ENCODE measurements at regions not wholly inside any gene's neighbourhood (a gene's known extent, or its start where the extent isn't known, plus 50 kb on each side); places are given as distances from the start of the nearest gene placed in this dataset.

DNA sequence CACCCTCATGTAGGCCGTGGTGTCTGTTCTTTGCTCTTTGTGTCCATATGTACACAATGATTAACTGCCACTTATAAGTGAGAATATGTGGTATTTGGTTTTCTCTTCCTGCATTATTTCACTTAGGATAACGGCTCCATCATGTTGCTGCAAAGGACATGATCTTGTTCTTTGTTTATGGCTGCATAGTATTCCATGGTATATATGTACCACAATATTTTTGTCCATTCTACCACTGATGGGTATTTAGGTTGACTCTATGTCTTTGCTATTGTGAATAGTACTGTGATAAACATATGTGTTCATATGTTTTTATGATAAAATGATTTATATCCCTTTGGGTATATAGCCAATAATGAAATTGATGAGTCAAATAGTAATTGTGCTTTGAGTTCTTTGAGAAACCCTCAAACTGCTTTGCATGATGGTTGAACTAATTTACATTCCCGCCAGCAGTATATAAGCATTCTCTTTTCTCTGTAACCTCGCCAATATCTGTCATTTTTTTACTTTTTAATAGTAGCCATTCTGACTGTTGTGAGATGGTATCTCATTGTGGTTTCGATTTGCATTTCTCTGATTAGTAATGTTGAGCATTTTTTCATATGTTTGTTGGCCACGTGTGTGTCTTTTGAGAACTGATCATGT lies 174.4 kb upstream of the NT5E start:
- no peak overlapping the region for H3K27ac ChIP-seq
- TF ChIP-seq, protein P1, sequence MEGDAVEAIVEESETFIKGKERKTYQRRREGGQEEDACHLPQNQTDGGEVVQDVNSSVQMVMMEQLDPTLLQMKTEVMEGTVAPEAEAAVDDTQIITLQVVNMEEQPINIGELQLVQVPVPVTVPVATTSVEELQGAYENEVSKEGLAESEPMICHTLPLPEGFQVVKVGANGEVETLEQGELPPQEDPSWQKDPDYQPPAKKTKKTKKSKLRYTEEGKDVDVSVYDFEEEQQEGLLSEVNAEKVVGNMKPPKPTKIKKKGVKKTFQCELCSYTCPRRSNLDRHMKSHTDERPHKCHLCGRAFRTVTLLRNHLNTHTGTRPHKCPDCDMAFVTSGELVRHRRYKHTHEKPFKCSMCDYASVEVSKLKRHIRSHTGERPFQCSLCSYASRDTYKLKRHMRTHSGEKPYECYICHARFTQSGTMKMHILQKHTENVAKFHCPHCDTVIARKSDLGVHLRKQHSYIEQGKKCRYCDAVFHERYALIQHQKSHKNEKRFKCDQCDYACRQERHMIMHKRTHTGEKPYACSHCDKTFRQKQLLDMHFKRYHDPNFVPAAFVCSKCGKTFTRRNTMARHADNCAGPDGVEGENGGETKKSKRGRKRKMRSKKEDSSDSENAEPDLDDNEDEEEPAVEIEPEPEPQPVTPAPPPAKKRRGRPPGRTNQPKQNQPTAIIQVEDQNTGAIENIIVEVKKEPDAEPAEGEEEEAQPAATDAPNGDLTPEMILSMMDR (conservative IDR thresholded peaks at IDR 0.05) = no peak
- TF ChIP-seq ZFX (IDR thresholded peaks at IDR 0.05) = no peak

DNA sequence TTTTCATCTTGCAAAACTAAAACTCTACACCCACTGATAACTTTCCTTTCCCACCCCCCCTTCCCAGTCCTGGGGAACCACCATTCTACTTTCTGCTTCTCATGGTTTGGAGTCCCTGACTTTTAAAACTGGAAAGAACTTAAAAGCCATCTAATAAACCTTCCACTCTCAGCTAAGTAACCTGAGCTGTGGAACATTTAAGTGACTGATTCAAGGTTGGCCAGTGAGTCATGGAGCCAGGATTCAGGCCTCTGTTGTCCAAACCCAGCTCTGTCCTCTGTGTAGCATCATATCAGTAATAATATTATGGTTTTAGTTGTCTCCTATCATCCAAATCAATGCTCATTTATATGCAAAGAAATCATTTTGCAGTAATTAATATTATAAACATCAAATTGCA lies 176.0 kb upstream of the NT5E start:
- TF ChIP-seq, protein P1 (conservative IDR thresholded peaks at IDR 0.05) = no peak
- TF ChIP-seq ZFX (IDR thresholded peaks at IDR 0.05) = no peak
- no peak overlapping the region for H3K27ac ChIP-seq

DNA sequence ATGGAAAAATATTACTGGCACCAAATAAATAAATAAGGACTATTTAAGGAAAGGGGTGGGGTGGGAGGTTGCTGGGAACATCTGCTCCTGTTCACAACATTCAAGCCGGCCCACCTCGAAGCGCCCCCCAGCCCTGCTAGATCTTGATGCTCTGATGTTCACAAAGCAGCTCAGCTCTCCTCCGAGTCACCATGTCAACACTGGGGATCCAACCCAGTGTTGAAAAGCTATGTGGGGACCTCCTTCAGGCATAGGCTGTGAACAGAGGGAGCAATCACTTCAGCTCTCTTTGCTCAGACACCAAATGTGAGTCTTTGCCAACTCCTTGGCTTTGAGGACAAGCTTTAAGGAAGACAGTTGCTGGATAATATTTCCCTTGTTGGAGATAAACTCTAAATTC lies 176.8 kb upstream of the NT5E start:
- H3K27ac ChIP-seq = no peak overlapping the region
- no peak for TF ChIP-seq ZFX (IDR thresholded peaks at IDR 0.05)
- TF ChIP-seq, protein P1 (conservative IDR thresholded peaks at IDR 0.05) = no peak

DNA sequence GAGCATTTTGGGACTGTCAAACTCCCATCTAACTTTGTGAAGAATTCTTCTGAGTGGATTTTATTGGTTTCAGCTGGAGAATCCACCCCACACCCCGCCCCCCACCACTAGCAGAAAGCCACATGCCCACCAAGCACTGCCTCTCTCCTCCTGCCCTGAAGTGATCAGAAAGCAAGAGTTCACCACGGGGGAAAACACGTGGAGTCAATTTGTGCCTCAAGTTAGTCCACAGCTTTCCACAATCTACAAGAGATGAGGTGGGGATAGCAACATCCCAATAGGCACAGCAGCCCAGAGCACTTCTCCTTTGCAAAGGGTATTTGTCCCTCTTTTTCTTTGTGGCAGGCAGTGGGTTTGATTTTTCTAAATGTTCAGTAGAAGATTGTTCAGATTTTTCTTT lies 177.3 kb upstream of the NT5E start:
- no peak for TF ChIP-seq ZFX (IDR thresholded peaks at IDR 0.05)
- TF ChIP-seq, protein P1 (conservative IDR thresholded peaks at IDR 0.05) = no peak
- no peak overlapping the region for H3K27ac ChIP-seq

DNA sequence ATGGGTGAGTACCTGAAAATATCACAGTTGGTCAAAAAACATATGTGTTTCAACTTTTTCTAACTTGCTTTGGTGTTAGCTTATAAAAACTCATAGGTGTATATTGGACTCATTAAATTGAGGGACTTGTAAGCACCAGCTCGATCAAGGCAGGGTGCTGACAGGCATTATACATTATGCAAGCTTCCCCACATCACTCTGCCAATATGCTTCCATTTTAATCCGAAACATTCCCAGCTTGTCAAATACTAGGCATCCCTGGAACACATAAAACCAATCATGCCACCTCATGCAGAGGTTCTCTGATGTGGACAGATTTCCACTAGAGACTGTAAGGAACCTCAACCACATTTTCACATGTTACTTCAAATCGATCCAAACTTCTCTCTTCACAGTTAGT lies 187.3 kb upstream of the NT5E start:
- TF ChIP-seq, protein P1 (conservative IDR thresholded peaks at IDR 0.05) = no peak
- TF ChIP-seq ZFX (IDR thresholded peaks at IDR 0.05) = no peak
- no peak overlapping the region for H3K27ac ChIP-seq

DNA sequence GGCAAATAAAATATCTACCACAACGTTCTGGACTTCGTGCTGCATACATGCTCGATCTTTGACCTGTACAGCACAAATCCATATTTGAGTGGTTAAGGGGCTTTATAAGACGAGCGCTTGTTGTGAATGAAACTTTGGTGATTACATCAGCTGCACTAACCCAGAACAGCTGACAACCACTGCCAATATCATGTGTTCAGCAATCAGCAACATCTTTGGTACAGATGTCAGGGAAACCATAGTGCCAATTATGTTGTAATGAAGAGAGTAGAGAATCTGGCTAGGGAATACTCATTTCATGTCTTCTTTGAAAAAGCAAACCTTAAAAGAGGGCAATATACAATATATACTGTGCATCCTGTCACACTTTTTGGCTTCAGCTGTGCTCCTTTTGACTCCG lies 188.6 kb upstream of the NT5E start:
- H3K27ac ChIP-seq = no peak overlapping the region
- TF ChIP-seq, protein P1 (conservative IDR thresholded peaks at IDR 0.05) = no peak
- TF ChIP-seq ZFX (IDR thresholded peaks at IDR 0.05) = no peak

DNA sequence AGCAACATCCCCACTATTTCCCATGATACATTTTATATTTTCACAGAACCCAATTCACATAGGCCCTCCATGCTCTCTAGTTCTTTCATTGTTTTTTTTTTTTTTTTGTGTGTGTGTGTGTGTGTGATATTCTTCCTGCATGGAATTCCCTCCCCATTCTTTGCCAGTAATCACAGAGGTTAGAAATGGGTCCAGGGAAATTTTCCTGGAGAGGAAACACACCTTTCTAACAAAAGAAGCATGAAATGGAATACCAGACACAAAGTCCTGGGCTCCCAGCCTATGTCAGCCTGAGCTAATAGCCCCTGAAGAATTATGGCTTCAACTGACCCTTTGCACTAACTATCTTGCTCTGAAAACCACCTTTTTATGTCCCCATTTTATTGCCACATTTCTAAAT lies 194.2 kb upstream of the NT5E start:
- TF ChIP-seq ZFX (IDR thresholded peaks at IDR 0.05) = no peak
- TF ChIP-seq, protein P1 (conservative IDR thresholded peaks at IDR 0.05) = no peak
- no peak overlapping the region for H3K27ac ChIP-seq

Measured in C4-2B (cell line).